HFF-Myc (cell line): ENCODE measurements at regions not wholly inside any gene's neighbourhood (a gene's known extent, or its start where the extent isn't known, plus 50 kb on each side); places are given as distances from the start of the nearest gene placed in this dataset.
"Not testable (repeated sequence)": the region's sequence is repeated elsewhere in the genome, so short reads cannot be mapped to it uniquely, and the experiment has no call there.

ENCODE experiments used
- DNase-seq: peaks from one replicate; pipeline ENCODE4 v3.0.0-alpha.2; 2011; ENCODE audit warnings: low read depth; ENCODE audit errors: extremely low read depth
- H3K4me3 ChIP-seq: replicated peaks from 2 replicates; pipeline ENCODE4 v1.5.1; 2011; ENCODE audit warnings: low read depth, mild to moderate bottlenecking, control low read depth, low read length
- TF ChIP-seq, protein P1 (sequence below): IDR thresholded peaks from 2 replicates; pipeline ENCODE4 v1.5.1; 2012; ENCODE audit warnings: mild to moderate bottlenecking, low read depth, low read length, control low read depth; ENCODE audit errors: missing control alignments

- TF ChIP-seq, protein P1, sequence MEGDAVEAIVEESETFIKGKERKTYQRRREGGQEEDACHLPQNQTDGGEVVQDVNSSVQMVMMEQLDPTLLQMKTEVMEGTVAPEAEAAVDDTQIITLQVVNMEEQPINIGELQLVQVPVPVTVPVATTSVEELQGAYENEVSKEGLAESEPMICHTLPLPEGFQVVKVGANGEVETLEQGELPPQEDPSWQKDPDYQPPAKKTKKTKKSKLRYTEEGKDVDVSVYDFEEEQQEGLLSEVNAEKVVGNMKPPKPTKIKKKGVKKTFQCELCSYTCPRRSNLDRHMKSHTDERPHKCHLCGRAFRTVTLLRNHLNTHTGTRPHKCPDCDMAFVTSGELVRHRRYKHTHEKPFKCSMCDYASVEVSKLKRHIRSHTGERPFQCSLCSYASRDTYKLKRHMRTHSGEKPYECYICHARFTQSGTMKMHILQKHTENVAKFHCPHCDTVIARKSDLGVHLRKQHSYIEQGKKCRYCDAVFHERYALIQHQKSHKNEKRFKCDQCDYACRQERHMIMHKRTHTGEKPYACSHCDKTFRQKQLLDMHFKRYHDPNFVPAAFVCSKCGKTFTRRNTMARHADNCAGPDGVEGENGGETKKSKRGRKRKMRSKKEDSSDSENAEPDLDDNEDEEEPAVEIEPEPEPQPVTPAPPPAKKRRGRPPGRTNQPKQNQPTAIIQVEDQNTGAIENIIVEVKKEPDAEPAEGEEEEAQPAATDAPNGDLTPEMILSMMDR: no peak
- no peak for DNase-seq
- no peak overlapping the region for H3K4me3 ChIP-seq
Measured at GRCh38 chr1:185396126-185396525, 79.1 kb upstream of the IVNS1ABP start.

GRCh38 chr1:185393815-185394214 is 76.8 kb upstream of the IVNS1ABP start:
- TF ChIP-seq, protein P1: no peak
- no peak overlapping the region for H3K4me3 ChIP-seq
- no peak for DNase-seq

DNA sequence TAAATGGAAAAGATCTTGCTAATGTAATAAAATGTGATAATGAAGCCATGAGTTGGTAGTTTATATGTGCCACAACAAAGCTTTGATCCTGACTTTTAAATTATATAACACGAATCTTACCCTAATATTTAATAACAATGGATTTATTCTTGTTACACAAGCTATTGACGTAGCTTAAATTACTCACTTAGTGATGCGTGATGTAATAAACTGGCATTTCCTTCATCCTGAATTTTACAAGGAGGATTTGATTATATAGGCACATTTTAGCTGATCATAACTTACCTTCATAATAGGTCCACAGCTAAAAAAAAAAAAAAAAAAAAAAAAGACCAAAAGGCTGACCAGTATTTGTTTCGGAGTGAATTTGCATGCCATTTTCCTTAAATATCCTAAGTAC is 76.2 kb upstream of the IVNS1ABP start:
- TF ChIP-seq, protein P1: no peak
- no peak overlapping the region for H3K4me3 ChIP-seq
- DNase-seq: no peak

DNA sequence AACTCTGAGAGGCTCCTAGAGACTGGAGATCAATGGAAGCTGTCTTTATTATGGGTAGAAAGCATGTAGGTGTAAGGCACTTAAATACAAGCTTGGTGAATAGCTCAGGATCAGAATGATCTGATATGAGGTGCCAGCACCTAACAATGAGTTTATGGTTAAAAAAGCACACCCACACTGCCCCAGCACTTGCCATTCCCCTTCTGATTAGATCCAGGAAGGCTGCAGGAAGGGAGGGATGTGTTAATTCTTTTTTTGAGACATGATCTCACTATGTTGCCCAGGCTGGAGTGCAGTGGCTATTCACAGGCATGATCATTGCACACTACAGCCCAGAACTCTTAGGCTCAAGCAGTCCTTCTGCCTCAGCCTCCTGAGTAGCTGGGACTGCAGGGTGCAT is 71.8 kb upstream of the IVNS1ABP start:
- TF ChIP-seq, protein P1: no peak
- no peak overlapping the region for H3K4me3 ChIP-seq

DNA sequence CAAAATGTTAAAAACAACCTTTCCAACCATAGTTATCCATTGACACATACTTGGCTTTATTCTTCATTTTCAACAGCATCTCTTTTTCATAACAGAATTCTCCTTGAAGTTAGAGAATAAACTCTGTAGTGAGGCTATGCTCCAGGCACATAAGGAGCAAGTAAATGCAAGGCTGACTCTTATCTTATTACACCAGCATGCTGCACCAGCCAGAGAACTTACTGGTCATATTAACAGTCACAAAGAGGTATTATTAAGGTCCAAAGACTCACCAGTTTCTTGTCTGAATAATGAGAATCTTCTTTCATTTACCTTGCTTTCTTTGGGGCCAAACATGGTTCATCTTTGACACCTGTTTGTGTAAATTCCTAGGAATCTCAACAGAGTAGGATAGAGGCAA is 71.3 kb upstream of the IVNS1ABP start:
- TF ChIP-seq, protein P1: no peak
- H3K4me3 ChIP-seq: no peak overlapping the region
- DNase-seq: no peak

More for the DNA sequence above, 71.8 kb upstream of the IVNS1ABP start:
- DNase-seq: no peak

GRCh38 chr1:185385991-185386390 is 68.9 kb upstream of the IVNS1ABP start:
- DNase-seq: no peak
- TF ChIP-seq, protein P1: no peak
- H3K4me3 ChIP-seq: no peak overlapping the region

DNA sequence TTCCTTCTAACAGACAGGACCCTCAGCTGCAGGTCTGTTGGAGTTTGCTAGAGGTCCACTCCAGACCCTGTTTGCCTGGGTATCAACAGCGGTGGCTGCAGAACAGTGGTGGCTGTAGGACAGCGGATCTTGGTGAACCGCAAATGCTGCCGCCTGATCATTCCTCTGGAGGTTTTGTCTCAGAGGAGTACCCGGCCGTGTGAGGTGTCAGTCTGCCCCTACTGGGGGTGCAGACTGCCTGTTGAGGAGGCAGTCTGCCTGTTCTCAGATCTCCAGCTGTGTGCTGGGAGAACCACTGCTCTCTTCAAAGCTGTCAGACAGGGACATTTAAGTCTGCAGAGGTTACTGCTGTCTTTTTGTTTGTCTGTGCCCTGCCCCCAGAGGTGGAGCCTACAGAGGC is 66.8 kb upstream of the IVNS1ABP start:
- H3K4me3 ChIP-seq, DNase-seq: not testable (repeated sequence)
